H1 (cell line): ENCODE measurements at regions not wholly inside any gene's neighbourhood (a gene's known extent, or its start where the extent isn't known, plus 50 kb on each side); places are given as distances from the start of the nearest gene placed in this dataset.

ENCODE experiments used
- CTBP2 ChIP-seq: IDR thresholded peaks from 2 replicates; pipeline ENCODE4 v1.7.0; 2011; ENCODE audit warnings: borderline replicate concordance, mild to moderate bottlenecking, moderate library complexity, mixed read lengths, low read length; ENCODE audit not compliant: insufficient read depth, insufficient read length
- KDM1A ChIP-seq: fragments of 200-600, 300-600 bp; sonication (generic); IDR thresholded peaks from 2 replicates; pipeline ENCODE4 v1.7.1; 2016; ENCODE audit warnings: mild to moderate bottlenecking, low read length, borderline replicate concordance
- POLR2A ChIP-seq, 2 experiments: IDR thresholded peaks; 1 replicate in 1 of 2; 2 replicates in 1 of 2; pipeline ENCODE4 v1.6.1; 2011; ENCODE audit warnings: low read depth in 2 of 2, low read length in 2 of 2, mild to moderate bottlenecking in 2 of 2; ENCODE audit errors: control extremely low read depth in 1 of 2
- SRF ChIP-seq: IDR thresholded peaks from 2 replicates; pipeline ENCODE4 v1.6.1; 2011; ENCODE audit warnings: mild to moderate bottlenecking, low read depth, low read length, moderate library complexity
- SUZ12 ChIP-seq: fragments of 200-600 bp; sonication (generic); IDR thresholded peaks from 2 replicates; pipeline ENCODE4 v1.6.1; 2012; ENCODE audit warnings: mild to moderate bottlenecking, inconsistent platforms, low read length, moderate library complexity, mixed read lengths
- TF ChIP-seq, protein P1 (sequence below), 3 experiments: IDR thresholded peaks; 1 replicate in 2 of 3; 2 replicates in 1 of 3; pipeline versions ENCODE4 v1.5.1 to v1.6.1; 2011; ENCODE audit warnings: low read length in 3 of 3, mild to moderate bottlenecking in 3 of 3, inconsistent platforms in 2 of 3, low read depth in 1 of 3, moderate library complexity in 1 of 3; ENCODE audit not compliant: insufficient read depth in 1 of 3; ENCODE audit errors: control extremely low read depth in 1 of 3

DNA sequence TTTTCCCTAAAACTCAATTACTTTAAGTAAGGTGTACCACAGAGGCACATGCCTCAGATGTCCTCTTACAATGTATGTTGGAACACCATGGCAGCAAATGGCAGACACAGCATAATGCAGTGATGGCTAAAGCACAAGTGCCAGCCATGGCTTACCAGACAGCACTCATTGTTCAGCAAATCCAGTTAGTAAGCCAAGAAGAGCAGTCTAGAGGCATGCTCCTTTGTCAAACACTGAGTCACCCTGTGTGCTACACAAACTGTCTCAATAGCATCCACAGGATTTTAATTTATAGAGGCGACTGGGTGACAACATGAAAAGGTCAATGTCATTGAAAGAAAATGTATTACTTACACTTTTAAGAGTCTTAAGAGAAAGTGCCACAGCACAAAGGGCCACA is 140.6 kb downstream of the KCNA4 start (continued):
- TF ChIP-seq, protein P1, sequence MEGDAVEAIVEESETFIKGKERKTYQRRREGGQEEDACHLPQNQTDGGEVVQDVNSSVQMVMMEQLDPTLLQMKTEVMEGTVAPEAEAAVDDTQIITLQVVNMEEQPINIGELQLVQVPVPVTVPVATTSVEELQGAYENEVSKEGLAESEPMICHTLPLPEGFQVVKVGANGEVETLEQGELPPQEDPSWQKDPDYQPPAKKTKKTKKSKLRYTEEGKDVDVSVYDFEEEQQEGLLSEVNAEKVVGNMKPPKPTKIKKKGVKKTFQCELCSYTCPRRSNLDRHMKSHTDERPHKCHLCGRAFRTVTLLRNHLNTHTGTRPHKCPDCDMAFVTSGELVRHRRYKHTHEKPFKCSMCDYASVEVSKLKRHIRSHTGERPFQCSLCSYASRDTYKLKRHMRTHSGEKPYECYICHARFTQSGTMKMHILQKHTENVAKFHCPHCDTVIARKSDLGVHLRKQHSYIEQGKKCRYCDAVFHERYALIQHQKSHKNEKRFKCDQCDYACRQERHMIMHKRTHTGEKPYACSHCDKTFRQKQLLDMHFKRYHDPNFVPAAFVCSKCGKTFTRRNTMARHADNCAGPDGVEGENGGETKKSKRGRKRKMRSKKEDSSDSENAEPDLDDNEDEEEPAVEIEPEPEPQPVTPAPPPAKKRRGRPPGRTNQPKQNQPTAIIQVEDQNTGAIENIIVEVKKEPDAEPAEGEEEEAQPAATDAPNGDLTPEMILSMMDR (IDR thresholded peaks at IDR 0.05; ENCODE audit: control extremely low read depth in 1 of 3, insufficient read depth in 1 of 3, low read depth in 1 of 3, low read length in 3 of 3), result no peak
- TF ChIP-seq CTBP2 (no peak), SUZ12 (no peak), POLR2A (IDR thresholded peaks at IDR 0.05; ENCODE audit: control extremely low read depth in 1 of 2, low read depth in 2 of 2, low read length in 2 of 2) (no peak), SRF (no peak), KDM1A (no peak)
